NCI-H82 treated with DMSO at 0.1 percent for 48 hours (cell line): ENCODE measurements at regions not wholly inside any gene's neighbourhood (a gene's known extent, or its start where the extent isn't known, plus 50 kb on each side); places are given as distances from the start of the nearest gene placed in this dataset.
A peak's percentile ranks its signal among the peaks of the same experiment; 100 is the strongest.

Experiments used
- DNase-seq: peaks from one replicate; lab custom pipeline; 2025; ENCODE audit not compliant: unreplicated experiment; lab: John Stamatoyannopoulos, UW

GRCh38 chr13:50191004-50191403, 175.8 kb downstream of the KCNRG start:
- DNase-seq: no peak

- DNase-seq: no peak
Observed at GRCh38 chr13:50192272-50192813, 177.1 kb downstream of the KCNRG start.

- no peak for DNase-seq
Observed at GRCh38 chr13:50195045-50195444, 179.8 kb downstream of the KCNRG start.

GRCh38 chr13:50196118-50196517, 180.9 kb downstream of the KCNRG start:
- no peak for DNase-seq

GRCh38 chr13:50197705-50198104, 182.5 kb downstream of the KCNRG start:
- peak; percentile 34 for DNase-seq

- no peak for DNase-seq
Observed at GRCh38 chr13:50198508-50198907, 183.3 kb downstream of the KCNRG start.

GRCh38 chr13:50200569-50200968, 185.3 kb downstream of the KCNRG start:
- no peak for DNase-seq

GRCh38 chr13:50200988-50201387, 185.7 kb downstream of the KCNRG start:
- no peak for DNase-seq

GRCh38 chr13:50202485-50202884, 187.2 kb downstream of the KCNRG start:
- no peak for DNase-seq

- no peak for DNase-seq
Observed at GRCh38 chr13:50203256-50203941, 188.2 kb downstream of the KCNRG start.

GRCh38 chr13:50205581-50205980, 190.3 kb downstream of the KCNRG start:
- DNase-seq: peak; percentile 38

GRCh38 chr13:50208826-50209335, 193.6 kb downstream of the KCNRG start:
- no peak for DNase-seq

GRCh38 chr13:50209631-50210030, 194.4 kb downstream of the KCNRG start:
- no peak for DNase-seq

- DNase-seq: no peak
Observed at GRCh38 chr13:50213526-50213925, 198.3 kb downstream of the KCNRG start.

GRCh38 chr13:50214514-50214913, 199.3 kb downstream of the KCNRG start:
- DNase-seq: no peak

GRCh38 chr13:50215399-50215798, 200.2 kb downstream of the KCNRG start:
- DNase-seq: no peak

- DNase-seq: no peak
Observed at GRCh38 chr13:50219743-50220142, 204.5 kb downstream of the KCNRG start.

- no peak for DNase-seq
Observed at GRCh38 chr13:50220938-50221337, 205.7 kb downstream of the KCNRG start.

GRCh38 chr13:50222569-50223332, 207.5 kb downstream of the KCNRG start:
- DNase-seq: no peak

- DNase-seq: no peak
Observed at GRCh38 chr13:50224534-50224933, 209.3 kb downstream of the KCNRG start.

GRCh38 chr13:50225193-50226155, 210.2 kb downstream of the KCNRG start:
- no peak for DNase-seq
